ENCODE measurements at regions not wholly inside any gene's neighbourhood (a gene's known extent, or its start where the extent isn't known, plus 50 kb on each side); places are given as distances from the start of the nearest gene placed in this dataset.

DNA sequence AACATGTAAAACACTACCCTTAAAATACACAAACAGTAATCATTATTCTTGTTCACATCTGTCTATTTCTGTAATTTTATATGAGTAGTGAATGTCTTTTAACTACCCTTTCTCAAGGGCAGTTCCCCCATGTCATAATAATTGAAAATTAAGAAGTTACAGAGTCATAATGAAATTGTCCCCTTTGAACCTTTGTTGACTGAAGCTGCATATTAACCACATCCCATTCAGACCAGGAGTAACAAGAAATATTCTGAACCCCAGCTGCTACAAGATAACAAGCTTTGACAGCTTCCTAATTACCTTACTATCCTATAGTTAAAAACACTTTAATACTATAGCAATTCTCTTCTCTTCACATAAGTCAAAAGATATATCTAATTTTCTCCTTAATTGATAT lies 635.9 kb upstream of the SUCLG2 start:
- DNase-seq: no peak

DNA sequence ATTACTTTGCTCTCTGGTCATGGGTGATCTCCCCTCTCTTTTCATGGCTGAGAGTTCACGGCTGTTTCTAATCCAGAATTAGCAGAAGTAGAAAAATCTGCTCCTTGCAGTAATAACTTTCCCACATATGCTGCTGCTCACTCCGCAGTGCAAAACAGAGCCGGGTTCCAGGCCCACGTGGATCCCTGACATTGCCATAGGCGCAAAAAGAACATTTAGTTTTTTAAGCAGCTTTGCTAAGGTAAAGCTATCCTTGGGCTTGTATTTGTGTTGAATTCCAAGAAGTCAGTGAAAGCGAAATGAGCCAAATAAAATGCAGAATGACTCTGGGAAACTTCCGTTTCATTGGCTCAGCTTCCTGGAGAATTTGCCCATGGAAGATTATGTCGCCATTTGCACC lies 633.7 kb upstream of the SUCLG2 start:
- no peak for DNase-seq

DNA sequence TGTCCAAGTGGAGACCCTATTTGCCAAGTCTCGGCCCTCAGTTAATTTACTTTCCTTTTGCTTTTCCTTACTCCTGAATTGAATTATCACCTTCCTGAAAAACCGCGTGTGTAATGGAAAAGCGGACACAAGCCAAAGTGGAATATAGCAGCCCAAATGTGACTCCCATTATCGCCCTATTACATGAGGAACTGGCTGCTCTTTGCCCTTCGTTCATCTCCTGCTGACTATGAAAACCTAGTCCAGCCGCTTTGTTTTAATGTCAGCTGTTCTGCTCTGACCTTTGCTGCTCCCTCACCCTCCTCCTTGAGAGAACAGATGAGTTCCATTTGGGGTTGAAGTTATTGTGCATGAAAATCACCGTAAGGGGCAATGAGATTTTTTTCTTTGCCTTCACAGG lies 632.7 kb upstream of the SUCLG2 start:
- no peak for DNase-seq

DNA sequence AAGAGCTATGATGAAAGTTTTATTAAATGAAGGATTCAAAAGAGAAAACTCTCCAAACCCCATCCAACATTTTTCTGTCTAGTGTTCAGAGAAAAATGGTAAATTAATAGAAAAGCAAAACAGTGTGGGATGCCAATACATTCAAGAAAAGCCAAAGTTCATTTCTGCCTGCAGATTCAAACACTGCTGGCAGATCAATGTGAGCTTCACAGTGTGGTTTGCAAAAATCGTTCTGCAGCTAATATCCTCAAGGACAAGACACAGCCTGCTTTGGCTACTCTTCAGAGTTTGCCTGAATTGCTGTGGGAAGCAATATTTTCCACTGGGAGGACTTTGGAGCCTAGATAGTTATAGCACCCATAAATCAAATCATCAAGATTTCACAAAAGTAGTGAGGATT lies 619.9 kb upstream of the SUCLG2 start:
- DNase-seq: no peak

DNA sequence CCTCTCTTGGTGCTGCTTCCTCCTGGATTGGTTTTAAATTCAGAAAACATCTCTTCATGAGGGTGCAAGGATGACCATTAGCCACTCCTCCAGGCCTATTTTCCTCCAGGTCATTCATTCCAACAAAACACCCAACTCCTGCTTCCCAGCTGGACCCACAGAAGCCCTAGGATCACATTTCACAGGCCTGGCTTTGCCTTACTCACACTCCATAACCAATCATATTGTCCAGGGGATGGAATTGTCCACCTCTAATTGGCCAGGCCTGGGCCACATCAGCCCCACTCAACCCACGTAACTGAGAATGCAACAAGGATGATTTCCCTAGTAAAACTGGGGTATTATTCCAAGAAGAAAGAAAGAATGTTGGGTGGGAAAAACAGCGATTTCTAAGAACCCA lies 616.7 kb upstream of the SUCLG2 start:
- no peak for DNase-seq

DNA sequence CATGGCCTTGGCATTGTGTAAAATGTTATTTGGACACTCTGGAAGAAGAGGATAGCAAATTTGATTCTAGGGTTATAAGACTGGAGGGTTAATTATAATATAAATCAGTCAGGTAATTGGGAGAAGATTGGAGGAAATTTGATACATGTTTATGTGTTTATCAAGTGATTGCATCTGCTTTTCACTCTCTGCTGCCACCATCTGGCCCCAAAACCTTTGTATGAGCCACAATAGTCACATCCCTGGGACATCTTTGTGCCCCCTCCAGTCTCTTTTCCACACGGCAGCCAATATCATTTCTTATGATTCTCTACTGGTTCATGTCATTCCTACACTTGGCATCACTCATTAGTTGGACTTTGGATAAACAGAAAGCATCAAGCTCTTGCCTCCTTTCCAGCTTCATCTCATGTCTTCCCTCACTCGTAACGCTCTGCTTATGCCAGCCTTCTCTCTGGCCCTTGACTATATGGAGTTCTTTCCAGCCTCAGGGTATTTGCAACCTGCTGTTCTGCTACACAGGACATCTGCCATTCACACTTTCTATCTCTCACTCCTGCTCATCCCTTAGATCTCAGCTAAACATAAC lies 602.3 kb upstream of the SUCLG2 start:
- DNase-seq: peak; percentile 10

DNA sequence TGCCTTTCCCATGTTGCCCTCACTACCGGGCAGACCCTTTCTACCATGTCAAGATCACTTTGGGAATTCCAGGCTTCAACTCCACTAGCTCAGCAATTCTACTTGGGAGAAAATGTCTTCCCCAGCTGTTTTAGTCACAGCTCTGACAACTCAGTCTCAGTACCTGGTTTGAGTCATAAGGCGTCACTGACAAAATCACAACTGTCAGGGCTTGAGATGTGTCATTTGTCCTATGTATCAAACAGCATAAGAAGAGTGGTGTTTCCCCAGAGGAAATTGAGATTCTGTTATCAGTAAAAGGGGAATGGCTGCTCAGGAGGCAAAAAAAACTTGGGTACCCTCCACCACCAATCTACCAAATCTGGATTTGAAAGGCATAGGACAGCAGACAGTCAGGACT lies 594.9 kb upstream of the SUCLG2 start:
- no peak for DNase-seq

DNA sequence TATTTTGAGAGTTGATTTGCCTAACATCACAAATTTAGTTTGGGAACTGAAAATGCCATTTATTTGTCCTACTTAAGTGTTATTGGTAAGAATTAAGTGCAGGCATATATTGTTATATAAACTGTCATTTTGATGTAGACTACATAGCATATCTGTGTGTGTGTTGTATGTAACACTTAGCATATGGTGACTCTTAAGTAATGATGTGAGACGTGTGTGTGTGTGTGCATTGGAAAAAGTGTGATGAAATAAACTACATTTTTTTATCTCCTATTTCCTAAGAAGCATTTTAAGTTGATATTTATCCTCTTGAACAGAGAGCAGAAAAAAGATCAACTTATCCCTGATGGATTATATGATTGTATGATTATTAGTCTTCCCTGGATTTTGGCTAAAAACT lies 588.2 kb upstream of the SUCLG2 start:
- no peak for DNase-seq

DNA sequence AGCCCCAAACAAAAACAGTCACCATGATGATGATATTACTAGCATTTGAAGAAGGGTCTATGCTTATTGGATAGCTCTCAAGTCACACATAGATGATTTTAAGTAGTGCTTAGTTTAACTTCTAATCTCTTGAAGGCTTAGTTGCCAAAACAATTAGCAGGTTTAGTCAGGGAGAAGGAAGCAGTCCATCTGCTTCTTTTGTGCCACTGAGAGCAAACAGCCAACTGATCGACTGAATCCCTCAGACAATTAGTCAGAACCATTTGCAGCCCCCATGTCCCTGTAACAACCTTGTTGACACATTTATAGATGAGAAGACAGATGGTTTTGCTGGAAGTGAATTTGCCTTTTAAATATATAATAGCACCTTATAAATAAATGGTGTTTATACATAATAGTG lies 585.1 kb upstream of the SUCLG2 start:
- DNase-seq: no peak

DNA sequence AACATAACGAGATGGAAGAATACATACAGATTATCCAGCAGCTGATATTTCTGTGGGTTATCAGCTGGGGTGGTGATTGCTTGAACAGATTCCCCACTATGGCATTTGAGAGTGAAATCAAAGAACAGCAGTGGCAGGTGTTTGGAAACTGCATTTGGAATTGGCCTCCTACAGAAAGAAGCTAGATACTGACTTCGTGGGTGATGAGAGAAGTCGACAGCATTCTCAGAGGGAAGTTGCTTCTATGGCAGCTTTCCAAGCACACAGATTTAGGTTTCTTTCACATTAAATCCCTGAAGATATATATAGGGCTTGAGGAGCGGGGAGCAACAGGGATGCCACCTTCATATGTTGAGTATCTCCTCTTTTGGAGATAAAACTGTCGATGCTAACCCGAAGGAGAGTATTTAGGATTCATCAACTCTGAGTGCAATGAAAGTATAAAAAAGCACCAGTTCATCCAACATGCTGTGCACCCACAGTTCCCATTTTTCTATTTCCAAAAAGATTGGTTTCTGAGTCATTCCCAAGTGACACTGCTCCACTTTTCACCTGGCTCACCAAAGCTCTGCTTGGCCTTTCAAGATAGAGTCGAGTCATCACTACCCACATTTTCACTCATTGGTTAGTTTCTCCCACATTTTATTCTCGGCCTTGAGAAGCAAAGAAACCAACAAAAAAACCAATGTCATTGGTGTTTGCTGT lies 579.8 kb upstream of the SUCLG2 start:
- DNase-seq: no peak

DNA sequence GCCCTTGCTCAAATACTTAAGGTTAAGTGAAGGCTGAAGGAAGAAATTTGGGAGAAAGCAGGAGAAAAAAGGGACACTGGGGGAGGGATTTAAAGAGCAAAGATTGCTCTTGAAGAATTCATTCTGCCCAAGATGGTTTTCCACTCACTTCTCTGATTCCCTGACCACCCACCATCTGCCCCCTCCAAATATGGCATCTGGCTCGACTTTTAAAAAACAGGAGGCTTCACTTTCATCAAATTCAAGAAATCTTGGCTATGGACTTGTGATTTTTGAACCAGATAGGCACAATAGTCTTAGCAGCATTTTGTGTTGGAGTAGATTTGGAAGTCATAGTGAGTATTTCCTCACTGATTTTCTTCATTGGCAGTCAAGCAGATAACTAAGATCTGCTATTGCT lies 574.4 kb upstream of the SUCLG2 start:
- DNase-seq: no peak

DNA sequence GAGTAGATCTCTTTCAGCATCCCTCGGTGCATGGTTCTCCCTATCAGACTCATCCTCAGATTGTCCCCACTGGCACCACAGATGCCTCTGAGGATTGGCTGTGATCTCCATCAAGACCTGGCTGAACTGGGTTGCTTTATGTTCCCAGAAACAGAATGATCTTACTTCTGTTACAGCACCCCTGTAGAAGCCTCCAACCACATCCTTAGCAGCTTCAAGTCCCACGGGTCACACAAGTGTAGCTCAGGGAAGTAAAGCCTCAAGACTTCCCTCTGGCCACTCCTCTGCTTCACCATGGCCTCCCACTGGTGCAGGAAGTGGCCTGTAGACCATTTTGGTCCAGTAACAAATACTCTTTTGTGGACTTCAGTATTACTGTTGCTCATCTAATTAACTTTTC lies 566.4 kb upstream of the SUCLG2 start:
- no peak for DNase-seq

DNA sequence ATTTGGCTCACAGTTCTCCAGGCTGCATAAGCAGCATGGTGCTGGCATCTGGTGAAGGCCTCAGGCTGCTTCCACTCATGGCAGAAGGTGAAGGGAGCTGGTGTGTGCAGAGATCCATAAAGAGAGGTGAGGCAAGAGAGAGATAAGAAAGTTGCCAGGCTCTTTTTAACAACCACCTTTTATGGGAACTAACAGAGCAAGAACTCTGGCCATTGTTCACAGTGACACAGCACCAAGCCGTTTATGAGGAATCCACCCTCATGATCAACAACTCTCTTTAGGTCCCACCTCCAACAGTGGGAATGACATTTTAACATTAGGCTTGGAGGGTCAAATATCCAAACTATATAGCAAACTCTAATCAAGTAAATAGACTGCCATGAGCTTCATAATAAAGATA lies 557.2 kb upstream of the SUCLG2 start:
- no peak for DNase-seq

DNA sequence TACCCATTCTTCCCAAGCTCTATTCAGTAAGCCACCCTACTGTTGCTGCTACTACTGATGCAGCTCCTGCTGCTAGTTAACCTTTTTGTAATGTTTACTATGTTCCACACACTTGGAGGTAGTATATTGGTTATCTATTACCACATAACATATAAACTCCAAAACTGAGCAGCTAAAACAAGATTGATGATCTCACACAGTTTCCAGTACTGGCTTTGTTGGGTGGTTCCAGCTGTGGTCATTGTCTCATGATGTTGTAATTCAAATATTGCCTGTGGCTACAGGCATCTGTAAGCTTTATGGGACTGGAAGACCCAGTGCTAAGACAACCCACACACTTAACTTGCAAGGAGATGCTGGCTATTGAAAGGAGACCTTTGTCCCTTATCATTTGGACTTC lies 556.2 kb upstream of the SUCLG2 start:
- DNase-seq: no peak

DNA sequence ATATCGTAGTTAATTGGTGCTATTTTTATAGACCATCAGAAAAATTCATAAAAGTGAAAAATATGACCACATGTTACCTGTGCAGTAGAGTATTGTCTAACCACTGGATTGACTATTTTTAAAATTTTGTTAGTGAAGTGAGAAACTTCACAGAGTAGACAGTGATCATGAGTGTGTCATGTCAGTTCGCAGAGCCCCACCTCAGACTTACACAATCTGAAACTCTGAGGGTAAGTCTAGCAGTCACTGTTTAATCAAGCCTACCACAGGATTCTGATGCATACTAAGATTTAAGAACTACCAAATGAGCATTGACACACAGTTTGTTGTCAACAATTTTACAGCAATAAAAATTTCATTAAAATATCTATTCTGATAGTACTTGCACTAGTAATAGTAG lies 552.9 kb upstream of the SUCLG2 start:
- DNase-seq: no peak

DNA sequence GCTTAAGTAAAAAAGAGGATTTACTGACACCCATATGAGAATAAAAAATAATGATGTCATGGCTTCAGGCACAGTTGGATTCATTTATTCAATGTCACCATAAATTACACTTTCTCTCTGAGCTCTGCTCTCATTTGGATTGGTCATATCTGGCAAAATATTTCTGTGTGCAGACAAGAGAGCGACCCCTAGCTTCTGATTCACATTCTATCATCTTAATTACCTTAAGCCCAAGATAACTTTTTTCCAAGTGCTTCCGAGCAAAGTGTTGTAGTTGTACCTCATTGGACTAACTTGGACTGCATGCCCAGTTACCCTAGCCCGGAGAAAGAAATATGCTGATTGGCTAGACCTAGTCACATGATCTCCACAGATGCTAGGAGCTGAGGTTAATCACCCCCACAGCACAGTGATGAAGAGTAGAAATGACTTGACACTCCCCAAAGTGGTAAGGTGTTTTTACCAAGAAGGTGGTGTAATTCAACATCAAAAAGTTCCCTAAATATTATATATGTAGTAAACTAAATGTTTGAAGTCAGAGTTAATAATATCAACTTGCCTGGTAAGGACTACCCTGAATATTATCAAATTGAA lies 552.2 kb upstream of the SUCLG2 start:
- DNase-seq: no peak

DNA sequence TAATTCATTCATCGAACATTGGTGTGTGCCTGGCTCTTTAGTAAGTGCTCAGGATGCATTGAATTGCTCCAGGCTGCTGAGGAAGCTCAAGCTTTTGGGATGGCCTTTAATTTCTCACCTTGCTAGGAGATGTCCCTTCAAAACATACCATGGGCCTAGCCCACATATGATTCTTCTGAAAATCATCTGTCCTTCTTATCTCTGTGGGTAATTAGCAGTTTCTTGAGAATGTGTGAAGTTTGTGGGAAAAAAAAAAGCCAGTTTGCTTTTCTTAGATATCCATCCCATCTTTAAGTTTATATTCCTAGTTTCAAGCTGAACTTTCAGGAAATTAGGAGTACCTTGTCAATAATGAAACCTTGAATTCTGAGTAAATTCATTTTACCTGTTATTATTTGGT lies 532.3 kb upstream of the SUCLG2 start:
- DNase-seq: no peak

DNA sequence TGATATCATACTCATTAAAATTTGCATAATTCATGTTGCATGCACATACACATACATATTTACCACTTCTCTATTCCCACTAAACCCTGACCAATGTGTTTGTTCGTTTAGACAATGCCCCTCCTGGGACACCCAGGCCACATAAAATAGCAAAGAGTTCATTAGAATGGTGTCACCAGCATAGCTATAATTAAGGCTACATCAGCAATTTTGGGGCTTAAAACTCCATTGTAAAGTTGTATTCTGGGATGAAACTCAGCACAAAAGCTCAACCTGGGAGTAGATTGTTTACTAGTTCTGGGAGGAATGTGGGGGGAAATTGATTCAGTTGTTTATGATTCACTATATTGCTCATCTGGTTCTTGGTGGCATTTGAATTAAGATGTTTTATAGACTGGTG lies 522.2 kb upstream of the SUCLG2 start:
- DNase-seq: no peak

DNA sequence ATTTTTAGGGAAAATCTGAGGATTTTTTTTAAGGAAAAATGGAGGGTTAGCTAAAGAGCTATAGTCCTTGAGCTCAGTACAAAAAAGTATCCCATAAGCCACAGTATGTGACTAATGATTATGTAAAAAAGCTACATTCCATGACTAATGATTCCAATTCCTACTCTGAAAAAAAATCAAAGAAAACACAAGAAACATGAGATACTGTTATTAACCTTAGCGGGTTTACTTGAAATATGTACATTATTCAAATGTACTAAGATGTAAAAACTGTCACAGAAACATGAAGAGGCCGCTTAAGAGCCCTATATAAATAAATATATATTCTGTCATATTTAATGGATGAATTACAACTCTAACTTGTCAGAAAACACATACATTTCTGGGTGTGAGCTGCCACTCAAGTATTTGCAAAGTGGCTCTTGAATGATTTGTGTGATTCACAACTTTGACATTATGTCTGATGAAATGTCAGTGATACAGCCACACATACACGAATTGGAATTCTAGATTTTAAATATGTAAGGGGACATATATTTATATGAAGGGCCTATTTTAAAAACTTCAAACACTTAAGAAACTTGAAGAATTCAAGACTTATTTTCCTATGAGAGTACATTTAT lies 518.7 kb upstream of the SUCLG2 start:
- no peak for DNase-seq

DNA sequence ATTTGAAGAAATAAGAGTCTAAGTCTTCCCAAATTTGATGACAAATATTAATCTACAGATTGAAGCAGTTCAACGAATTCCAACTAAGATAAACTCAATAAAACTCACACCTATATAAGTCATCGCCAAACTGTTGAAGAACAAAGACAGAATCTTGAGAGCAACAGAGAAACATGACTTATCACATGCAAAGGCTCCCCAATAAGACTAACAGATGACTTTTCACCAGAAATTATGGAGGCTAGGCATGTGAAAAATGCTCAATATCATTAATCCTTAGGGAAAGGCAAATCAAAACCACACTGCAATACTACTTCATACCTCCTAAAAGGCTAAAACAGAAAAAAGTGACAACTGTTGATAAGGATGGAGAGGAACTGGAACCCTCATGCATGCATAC lies 517.6 kb upstream of the SUCLG2 start:
- DNase-seq: no peak

DNA sequence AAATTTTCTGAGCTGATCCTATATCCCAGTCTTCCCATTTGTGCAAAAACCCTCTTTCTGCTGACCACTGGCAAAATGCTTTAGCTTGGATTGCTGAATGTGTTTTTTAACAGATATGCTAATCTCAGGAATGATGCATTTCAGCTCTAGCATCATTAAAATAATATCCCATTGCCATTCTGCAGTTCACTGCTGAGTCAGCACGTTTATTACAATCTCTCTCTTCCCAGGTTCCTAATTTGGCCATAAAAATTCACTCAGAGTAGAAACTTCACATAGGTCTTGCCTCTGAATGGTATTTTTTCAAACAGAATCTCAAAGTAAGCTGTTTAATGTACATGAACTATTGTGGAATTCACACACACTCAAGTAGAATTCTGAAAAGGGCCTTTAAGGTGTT lies 509.6 kb upstream of the SUCLG2 start:
- no peak for DNase-seq

DNA sequence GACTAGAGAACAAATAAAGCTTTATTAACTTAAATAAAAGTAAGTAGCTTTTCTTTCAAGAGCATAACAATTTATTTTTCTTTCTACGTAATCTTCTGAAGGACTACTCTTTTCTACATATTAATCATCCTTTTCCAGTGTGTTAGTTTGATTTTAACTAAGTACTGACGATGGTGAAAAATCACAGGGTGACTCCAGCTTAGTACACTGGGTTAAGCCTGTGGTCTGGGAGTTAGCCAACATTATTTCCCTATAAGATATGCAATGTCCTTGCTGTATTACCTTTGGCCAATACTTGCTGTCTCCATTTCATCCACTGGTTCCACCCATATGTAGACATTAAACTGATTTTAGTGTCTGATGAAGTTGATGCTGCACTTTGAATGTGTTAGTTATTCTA lies 508.6 kb upstream of the SUCLG2 start:
- no peak for DNase-seq

DNA sequence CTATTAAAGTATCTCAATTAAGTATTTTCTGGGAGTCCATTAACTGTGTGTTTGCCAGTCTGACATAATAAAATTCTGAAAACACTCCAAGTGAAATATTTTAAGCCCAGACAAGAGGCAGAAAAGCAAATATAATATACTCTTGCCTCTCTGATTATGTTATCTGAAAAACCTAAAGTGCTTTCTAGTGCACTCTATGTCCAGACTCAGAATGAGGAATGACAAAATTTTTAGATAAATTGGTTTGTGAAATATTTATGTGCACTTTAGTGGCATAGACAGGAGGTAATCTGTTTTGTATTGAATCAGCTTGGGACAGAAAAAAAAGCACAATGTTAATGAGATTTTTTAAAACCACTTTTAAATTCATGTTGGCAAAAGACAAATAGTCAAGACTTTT lies 508.2 kb upstream of the SUCLG2 start:
- no peak for DNase-seq

DNA sequence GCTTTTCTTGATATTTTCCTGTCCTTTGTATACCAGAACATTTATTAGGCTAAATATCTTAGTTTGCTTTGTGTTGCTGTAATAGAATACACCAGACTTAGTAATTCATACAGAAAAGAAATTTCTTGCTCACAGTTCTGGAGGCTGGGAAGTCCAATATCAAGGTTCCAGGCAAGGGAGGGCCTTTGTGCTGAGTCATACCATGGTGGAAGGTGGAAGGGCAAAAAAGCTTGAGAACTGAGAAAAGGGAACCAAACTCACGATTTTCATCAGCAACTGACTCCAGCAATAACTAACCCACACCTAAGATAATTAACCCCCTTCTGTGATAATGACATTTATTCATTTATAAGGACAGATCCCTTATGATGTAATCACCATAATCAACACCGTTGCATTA lies 496.9 kb upstream of the SUCLG2 start:
- no peak for DNase-seq

DNA sequence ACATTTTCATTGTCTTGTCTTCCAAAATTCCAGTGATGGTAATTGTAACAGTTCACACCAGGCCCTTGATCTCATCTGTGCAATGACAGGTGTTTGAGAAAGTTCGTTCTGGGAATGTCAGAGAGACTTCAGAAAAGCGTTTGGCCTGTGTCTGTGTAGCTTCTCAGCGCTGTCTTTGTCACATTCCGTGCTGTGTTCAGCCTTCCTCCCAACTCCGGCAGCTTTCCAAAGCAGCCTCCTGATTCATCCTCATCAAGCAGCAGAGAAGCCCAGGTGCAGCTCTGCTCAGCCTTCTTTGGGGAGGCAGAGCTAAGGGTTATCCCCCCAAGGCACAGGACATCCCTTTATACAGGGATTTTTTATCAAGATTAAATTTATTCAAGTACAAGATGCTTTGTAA lies 494.0 kb upstream of the SUCLG2 start:
- no peak for DNase-seq

Data from CD4-positive, alpha-beta T cell treated with Interleukin-12 subunit alpha and Interleukin-12 subunit beta, for 1 hour (primary cell).